Type B pancreatic cell (in vitro differentiated cells): ENCODE measurements at regions not wholly inside any gene's neighbourhood (a gene's known extent, or its start where the extent isn't known, plus 50 kb on each side); places are given as distances from the start of the nearest gene placed in this dataset.

ENCODE experiments used
- DNase-seq: peaks from one replicate; pipeline ENCODE4 v3.0.0; 2021; ENCODE audit warnings: mixed read lengths; ENCODE audit not compliant: unreplicated experiment; ENCODE audit errors: extremely low spot score
- H3K27ac Mint-ChIP-seq: 2 replicates; pipeline ENCODE4 v1.8.0; 2021; ENCODE audit warnings: mild to moderate bottlenecking, mixed read lengths
- H3K27me3 Mint-ChIP-seq: 2 replicates; pipeline ENCODE4 v1.8.0; 2021; ENCODE audit warnings: mixed read lengths
- H3K36me3 Mint-ChIP-seq: 2 replicates; pipeline ENCODE4 v1.8.0; 2021; ENCODE audit warnings: mixed read lengths
- H3K4me1 Mint-ChIP-seq: one replicate; pipeline ENCODE4 v1.8.0; 2021; ENCODE audit warnings: mixed read lengths; ENCODE audit not compliant: unreplicated experiment
- H3K4me3 Mint-ChIP-seq: 2 replicates; pipeline ENCODE4 v1.8.0; 2021; ENCODE audit warnings: mild to moderate bottlenecking, mixed read lengths
- H3K9me3 Mint-ChIP-seq: 2 replicates; pipeline ENCODE4 v1.8.0; 2021; ENCODE audit warnings: mixed read lengths
- CTCF ChIP-seq: fragments of 200-600 bp; sonication (generic); conservative IDR thresholded peaks from 2 replicates; pipeline ENCODE4 v1.5.0; 2021; ENCODE audit warnings: antibody characterized with exemption, mild to moderate bottlenecking

DNA sequence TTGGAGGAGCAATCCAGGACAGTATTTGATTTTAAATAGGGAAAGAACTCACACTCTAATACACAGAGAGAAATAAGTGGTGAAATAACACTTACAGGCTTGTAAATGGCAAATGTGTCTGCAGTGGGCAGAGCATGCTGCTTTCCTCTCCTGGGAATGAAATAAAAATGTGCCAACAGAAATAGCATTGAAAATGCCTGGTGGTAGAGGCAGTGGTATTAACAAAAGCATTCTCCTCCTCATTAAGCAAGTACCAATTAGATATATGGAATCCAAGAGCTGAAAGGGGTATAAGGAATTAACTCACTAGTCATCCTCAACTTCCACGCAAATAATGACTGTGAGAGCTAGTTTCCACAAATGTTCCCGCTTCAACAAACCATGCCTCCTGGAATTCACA, 364.1 kb upstream of the KCNMB2 start:
- no peak for TF ChIP-seq CTCF
- DNase-seq: no peak
- H3K9me3 Mint-ChIP-seq: peaks cover 5% of the 10 kb centered on the region
- peaks cover 7% of the 10 kb centered on the region for H3K4me1 Mint-ChIP-seq
- peaks cover 4% of the 10 kb centered on the region for H3K36me3 Mint-ChIP-seq
- no peaks in the 10 kb centered on the region for H3K27me3 Mint-ChIP-seq
- no peak overlapping the region for H3K4me3 Mint-ChIP-seq
- no peak overlapping the region for H3K27ac Mint-ChIP-seq

DNA sequence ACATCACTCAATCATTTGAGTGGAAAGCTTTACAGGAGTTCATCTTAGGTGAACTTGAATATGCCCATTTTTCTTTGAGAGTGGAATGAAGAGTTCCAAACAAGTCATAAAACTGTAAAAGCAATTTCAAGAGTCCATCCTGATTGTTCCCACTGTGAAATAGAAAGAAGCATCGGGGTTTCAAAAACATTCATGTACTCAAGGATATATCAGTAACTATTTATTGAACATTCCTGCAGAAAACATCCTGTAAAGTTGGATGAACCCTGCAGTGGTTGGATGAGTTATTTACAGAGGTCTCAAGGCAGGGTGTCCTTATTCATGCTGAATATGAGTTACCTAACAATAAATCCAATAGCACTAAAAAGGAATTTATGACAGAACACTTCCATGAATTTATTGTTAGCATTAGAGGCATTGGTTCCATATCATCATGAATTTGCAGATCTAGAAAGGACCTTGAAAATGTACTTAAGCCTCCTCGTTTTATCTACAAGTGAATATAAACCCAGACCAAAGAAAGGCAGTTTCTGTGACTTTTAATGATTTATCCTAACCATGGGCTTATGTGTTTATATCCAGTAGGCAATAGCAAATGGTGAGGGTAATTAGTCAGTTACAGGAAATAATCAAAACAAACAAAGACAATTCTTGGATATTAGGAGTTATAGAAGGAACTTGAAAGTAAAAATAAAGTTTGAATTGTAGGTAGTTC, 361.9 kb upstream of the KCNMB2 start:
- peaks cover 7% of the 10 kb centered on the region for H3K4me1 Mint-ChIP-seq
- peaks cover 14% of the 10 kb centered on the region for H3K9me3 Mint-ChIP-seq
- no peak overlapping the region for H3K4me3 Mint-ChIP-seq
- H3K27me3 Mint-ChIP-seq: no peaks in the 10 kb centered on the region
- H3K27ac Mint-ChIP-seq: no peak overlapping the region
- no peak for TF ChIP-seq CTCF
- no peak for DNase-seq
- peaks cover 4% of the 10 kb centered on the region for H3K36me3 Mint-ChIP-seq

- no peak for TF ChIP-seq CTCF
- H3K27me3 Mint-ChIP-seq: no peaks in the 10 kb centered on the region
- H3K4me3 Mint-ChIP-seq: no peak overlapping the region
- H3K4me1 Mint-ChIP-seq: peaks cover 12% of the 10 kb centered on the region
- H3K36me3 Mint-ChIP-seq: peaks cover 4% of the 10 kb centered on the region
- DNase-seq: no peak
- H3K9me3 Mint-ChIP-seq: peaks cover 9% of the 10 kb centered on the region
- no peak overlapping the region for H3K27ac Mint-ChIP-seq
These were observed 355.1 kb upstream of the KCNMB2 start for GRCh38 chr3:178181088-178181487.

GRCh38 chr3:178181784-178182183, 354.5 kb upstream of the KCNMB2 start:
- Mint-ChIP-seq H3K36me3 (peaks cover 4% of the 10 kb centered on the region), H3K4me3 (no peak overlapping the region), H3K4me1 (peaks cover 12% of the 10 kb centered on the region)

GRCh38 chr3:178182337-178182779, 353.9 kb upstream of the KCNMB2 start:
- Mint-ChIP-seq H3K27me3 (no peaks in the 10 kb centered on the region), H3K36me3 (peaks cover 7% of the 10 kb centered on the region), H3K4me3 (no peak overlapping the region), H3K4me1 (peaks cover 13% of the 10 kb centered on the region), H3K9me3 (peaks cover 14% of the 10 kb centered on the region), H3K27ac (no peak overlapping the region)
- no peak for DNase-seq
- TF ChIP-seq CTCF: no peak

More at GRCh38 chr3:178181784-178182183, 354.5 kb upstream of the KCNMB2 start:
- DNase-seq: no peak
- H3K27ac Mint-ChIP-seq: no peak overlapping the region
- H3K27me3 Mint-ChIP-seq: no peaks in the 10 kb centered on the region
- H3K9me3 Mint-ChIP-seq: peaks cover 9% of the 10 kb centered on the region
- no peak for TF ChIP-seq CTCF

DNA sequence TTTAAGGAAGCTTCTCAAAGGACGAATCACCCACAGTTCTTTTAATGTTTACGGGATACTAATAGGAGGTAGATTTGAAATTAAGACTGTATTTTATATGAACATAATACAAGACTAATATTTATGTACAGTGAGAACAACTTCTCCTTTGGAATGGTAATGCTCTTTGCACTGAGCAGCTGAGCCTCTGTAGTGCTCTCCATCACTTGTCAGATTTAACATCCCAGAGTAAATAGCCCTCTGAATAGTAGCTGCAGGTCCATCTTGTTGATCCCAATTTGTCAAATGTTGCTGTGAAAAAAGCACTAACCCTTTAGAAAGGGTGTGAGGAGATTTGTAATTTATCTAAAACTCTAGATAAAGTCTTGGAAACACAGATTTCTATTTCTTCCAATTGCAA, 351.4 kb upstream of the KCNMB2 start:
- TF ChIP-seq CTCF: no peak
- no peak overlapping the region for H3K4me3 Mint-ChIP-seq
- H3K9me3 Mint-ChIP-seq: peaks cover 8% of the 10 kb centered on the region
- no peak for DNase-seq
- H3K36me3 Mint-ChIP-seq: peaks cover 4% of the 10 kb centered on the region
- H3K27ac Mint-ChIP-seq: no peak overlapping the region
- H3K4me1 Mint-ChIP-seq: peaks cover 20% of the 10 kb centered on the region
- H3K27me3 Mint-ChIP-seq: no peaks in the 10 kb centered on the region
